GM18870 (cell line): ENCODE measurements at regions not wholly inside any gene's neighbourhood (a gene's known extent, or its start where the extent isn't known, plus 50 kb on each side); places are given as distances from the start of the nearest gene placed in this dataset.

Source experiments
- ATAC-seq: cut with Tn5 transposase; IDR thresholded peaks from one replicate; pipeline ENCODE4 v1.9.1; 2021; ENCODE audit warnings: moderate library complexity; ENCODE audit not compliant: unreplicated experiment

DNA sequence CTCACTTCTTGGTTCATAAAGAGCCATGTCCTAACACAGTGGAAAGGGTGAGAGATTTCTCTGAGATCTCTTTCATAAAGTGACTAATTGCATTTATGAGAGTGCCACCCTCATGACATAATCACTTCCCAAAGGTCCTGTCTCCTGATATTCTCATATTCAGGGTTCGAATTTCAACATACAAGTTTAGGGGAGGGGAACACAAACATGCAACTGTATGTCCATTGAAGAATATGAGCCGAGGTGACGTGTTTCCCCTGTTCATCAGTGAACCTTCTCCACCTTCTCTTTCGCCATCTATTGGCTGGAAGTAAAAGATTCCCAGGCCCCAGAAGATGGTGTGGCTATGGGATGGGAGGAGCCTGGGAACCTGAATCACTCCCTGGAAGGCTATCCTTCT lies 354.2 kb upstream of the ATP2B1 start:
- ATAC-seq, result no peak

DNA sequence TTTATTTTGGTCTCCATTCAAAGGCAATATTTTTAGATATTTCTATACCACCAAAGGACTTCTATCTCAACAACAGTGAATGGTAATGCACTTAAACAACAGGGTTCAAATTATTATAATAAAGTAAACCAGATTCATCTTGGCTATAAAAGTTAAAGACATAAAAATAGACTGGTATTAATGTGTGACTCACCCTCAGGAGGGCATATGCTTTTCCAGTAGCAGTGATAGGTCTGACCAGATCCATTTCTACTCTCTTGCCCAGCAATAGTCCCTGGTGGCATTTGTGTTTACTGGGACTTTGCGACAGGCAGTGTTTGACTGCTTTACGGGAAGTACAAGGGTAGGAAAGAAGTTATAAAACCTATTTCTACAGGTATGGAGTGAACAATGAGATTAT lies 353.2 kb upstream of the ATP2B1 start:
- ATAC-seq, result no peak

- no peak for ATAC-seq
Measured at GRCh38 chr12:90060031-90060430, 351.4 kb upstream of the ATP2B1 start.

GRCh38 chr12:90058704-90059103 lies 350.1 kb upstream of the ATP2B1 start:
- no peak for ATAC-seq

GRCh38 chr12:90055071-90055470 lies 346.4 kb upstream of the ATP2B1 start:
- no peak for ATAC-seq

DNA sequence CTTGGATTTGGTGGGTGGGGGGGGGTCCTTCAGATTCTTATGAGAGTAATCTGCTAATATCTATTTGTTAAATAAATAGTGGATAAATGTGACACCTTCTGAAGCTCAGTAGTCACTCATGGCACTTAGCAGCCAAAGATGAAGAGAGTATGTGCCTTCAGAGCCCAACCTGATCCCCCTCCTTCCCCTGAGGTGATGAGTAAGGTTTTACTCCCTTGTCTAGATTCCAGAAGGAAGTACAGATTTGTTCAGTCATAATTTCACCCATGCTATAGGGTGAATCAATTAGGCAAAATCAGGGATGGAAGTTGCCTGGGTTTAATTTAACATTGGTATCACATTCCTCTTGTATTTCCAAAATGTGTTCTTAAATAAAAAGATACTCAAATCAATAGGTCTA lies 340.3 kb upstream of the ATP2B1 start:
- ATAC-seq, result no peak

- no peak for ATAC-seq
Measured at GRCh38 chr12:90045559-90045958, 336.9 kb upstream of the ATP2B1 start.

GRCh38 chr12:90044069-90044468 lies 335.4 kb upstream of the ATP2B1 start:
- no peak for ATAC-seq

DNA sequence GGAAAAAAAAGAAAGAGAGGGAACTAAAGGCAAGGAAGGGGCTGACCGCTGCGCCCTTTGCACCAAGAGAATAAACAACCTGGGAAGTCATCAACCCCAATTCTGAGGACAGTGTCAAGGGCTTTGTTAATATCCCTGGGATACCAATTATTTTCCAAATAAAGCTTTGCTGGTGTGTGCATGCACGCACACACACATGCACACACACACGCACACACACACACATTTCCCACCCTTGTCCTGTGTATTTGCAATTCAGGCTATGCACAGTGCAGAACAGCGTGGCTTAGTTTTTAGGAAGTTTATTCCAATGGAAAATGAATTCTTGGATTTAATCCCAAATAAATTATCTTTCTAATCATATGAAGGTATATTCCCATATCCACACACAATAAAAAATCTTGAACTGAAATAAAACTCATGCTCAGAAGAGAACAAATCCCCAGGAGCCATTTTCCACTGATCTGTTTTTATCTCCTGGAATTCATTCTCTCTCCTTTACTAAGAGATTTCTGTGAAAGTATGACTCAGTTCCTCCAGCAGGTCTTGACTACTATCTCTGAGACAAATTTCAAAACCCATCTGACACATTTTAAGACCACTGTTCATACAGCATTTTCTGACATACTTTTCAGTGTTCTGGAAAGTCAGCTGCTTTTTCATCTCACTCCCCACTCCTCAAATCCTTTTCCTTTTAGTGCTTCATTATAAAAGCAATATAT lies 334.4 kb upstream of the ATP2B1 start:
- no peak for ATAC-seq

GRCh38 chr12:90038289-90038688 lies 329.7 kb upstream of the ATP2B1 start:
- no peak for ATAC-seq

GRCh38 chr12:90037740-90038139 lies 329.1 kb upstream of the ATP2B1 start:
- no peak for ATAC-seq

DNA sequence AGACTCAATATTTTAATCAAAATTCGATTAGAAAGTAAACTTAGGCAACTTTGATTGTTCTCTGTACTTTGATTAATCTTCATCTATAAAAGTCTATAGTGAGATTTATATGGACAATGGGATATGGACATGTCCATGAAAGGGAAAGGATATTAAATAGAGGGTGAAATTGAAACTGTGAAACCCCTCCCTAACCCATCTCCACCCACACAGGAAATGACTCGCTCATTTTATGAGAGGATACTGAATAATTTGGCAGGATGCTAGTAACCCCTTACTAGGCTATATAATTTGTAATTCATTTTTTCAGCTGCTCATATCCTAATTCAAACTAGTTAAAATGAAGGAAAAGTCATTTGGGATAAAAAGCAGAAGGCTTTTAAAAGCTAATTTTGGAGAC lies 328.0 kb upstream of the ATP2B1 start:
- no peak for ATAC-seq

GRCh38 chr12:90030726-90031125 lies 322.1 kb upstream of the ATP2B1 start:
- no peak for ATAC-seq

GRCh38 chr12:90029317-90029716 lies 320.7 kb upstream of the ATP2B1 start:
- ATAC-seq, result no peak

DNA sequence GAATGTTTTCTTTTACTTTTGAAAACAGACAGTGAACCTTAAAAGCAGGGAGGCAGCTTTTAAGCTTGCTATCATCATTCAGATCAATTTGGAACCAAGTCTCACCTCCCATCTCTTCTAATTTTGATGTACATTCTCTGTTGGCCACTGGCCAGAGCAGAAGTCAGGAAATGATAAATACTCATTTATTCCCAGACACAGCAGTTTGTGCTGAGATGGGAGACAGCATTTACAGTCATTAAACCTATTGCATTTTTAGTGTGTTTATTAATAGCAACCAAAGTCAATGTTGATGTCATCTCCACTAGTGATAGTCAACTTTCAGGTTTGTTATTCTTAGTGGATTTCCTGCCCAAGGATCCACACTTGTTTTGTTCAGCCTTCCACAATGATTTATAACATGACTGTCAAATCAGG lies 320.0 kb upstream of the ATP2B1 start:
- ATAC-seq, result no peak

- ATAC-seq, result no peak
Measured at GRCh38 chr12:90027889-90028634, 319.4 kb upstream of the ATP2B1 start.

- no peak for ATAC-seq
Measured at GRCh38 chr12:90027041-90027440, 318.4 kb upstream of the ATP2B1 start.

GRCh38 chr12:90026516-90026915 lies 317.9 kb upstream of the ATP2B1 start:
- no peak for ATAC-seq

DNA sequence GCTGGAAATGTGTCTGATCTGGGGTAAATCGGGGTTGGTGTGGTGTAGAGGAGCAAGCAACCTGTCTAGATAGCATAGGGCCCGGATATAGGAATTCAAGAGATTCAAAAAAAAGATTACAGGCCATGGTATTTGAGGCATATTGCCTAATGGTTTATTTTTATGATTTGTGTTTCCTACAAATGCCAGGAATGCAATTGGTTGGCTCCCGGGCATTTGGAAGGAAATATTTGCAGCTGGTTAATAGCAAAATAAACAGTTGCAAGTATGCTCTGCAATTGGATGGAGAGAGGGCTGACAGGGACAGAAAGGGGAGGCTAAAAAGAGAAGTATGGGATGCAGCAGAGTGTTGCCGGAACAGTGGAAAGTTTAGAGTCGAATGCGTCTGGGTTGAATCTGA lies 315.6 kb upstream of the ATP2B1 start:
- ATAC-seq, result no peak

- no peak for ATAC-seq
Measured at GRCh38 chr12:90023207-90023900, 314.7 kb upstream of the ATP2B1 start.

DNA sequence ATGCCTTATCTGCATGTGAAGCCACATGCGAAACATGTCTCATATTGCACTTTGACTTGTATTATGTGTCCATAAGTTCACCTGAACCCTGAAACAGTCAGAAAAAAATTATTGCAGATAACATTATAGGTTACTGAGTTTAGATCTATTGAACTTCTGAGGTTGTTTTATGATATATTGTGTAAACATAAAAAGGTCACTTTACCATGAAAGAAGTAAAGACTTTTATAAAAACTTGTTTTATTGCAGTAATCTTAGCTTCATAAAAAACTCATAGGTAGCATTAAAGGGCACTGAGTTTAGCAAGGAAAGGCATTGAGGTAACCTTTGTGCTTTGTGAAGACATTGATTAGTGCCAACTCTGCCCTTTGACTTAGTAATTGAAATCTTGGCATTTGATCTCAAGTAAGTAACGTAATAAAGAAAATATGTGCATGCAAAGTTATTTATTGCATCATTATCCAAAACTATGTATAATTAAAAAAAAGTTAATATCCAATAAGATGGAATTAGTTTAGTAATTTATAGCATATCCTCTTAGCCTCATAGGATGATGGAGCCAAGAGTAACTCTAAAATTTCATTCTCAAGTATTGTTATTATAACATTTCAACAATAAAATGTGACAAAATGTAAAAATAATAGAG lies 313.3 kb upstream of the ATP2B1 start:
- ATAC-seq, result no peak
